ENCODE measurements at regions not wholly inside any gene's neighbourhood (a gene's known extent, or its start where the extent isn't known, plus 50 kb on each side); places are given as distances from the start of the nearest gene placed in this dataset.

DNA sequence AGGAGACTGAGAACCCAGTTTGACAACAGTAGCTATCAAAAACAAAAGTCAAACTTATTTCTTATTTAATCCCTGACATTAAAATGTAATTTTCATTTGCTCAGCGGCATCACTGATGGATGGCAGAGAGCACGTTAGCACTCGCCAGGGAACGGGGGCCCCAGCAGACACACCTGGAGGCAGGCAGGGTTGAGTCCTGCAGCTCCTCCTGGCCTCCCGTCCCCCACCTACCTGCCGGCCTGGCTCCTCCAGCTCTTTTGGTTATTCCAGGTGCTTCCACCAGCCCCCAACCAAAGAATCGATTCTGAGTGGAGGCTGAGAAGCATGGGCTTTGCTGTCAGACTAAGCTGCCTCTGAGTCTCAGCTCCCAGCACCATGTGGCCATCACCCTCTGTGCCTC lies 113.6 kb downstream of the PHETA1 start:
- H3K4me3 ChIP-seq (ENCODE audit: low read depth, low read length) = no peak overlapping the region
- no peaks in the 10 kb centered on the region for H3K36me3 ChIP-seq (replicated peaks)
- TF ChIP-seq, protein P1, sequence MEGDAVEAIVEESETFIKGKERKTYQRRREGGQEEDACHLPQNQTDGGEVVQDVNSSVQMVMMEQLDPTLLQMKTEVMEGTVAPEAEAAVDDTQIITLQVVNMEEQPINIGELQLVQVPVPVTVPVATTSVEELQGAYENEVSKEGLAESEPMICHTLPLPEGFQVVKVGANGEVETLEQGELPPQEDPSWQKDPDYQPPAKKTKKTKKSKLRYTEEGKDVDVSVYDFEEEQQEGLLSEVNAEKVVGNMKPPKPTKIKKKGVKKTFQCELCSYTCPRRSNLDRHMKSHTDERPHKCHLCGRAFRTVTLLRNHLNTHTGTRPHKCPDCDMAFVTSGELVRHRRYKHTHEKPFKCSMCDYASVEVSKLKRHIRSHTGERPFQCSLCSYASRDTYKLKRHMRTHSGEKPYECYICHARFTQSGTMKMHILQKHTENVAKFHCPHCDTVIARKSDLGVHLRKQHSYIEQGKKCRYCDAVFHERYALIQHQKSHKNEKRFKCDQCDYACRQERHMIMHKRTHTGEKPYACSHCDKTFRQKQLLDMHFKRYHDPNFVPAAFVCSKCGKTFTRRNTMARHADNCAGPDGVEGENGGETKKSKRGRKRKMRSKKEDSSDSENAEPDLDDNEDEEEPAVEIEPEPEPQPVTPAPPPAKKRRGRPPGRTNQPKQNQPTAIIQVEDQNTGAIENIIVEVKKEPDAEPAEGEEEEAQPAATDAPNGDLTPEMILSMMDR (IDR thresholded peaks at IDR 0.05; ENCODE audit: low read depth, low read length, missing control alignments) = no peak
- no peak overlapping the region for H3K27ac ChIP-seq
- H3K27me3 ChIP-seq (replicated peaks) = no peaks in the 10 kb centered on the region
- DNase-seq = no peak
- in situ Hi-C loops (cut with HindIII; ENCODE audit: low pct_ligation_motif_present, low sequenced_read_pairs) = no loop called here

DNA sequence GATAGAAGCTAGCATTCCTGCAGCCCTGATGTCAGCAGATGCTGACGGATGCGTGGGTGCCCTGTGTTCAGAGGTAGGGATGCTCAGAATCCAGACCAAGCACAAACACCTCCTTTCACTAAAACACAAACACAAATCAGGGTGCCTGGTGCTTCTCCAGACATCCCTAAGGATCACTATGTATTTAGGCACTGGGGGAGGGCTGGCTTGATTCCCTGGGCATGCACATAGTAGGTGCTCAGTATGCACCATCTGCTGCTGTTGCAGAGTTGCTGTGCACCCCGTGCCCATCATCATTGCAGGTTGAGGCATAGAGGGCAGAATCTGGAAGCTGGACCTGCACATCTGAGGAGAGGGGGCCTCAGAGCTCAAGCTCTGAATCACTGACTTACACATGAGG lies 114.8 kb downstream of the PHETA1 start:
- no peaks in the 10 kb centered on the region for H3K27me3 ChIP-seq (replicated peaks)
- no peaks in the 10 kb centered on the region for H3K36me3 ChIP-seq (replicated peaks)
- no peak for DNase-seq
- TF ChIP-seq, protein P1 (IDR thresholded peaks at IDR 0.05; ENCODE audit: low read depth, low read length, missing control alignments) = no peak
- no peak overlapping the region for H3K4me3 ChIP-seq (ENCODE audit: low read depth, low read length)
- no peak overlapping the region for H3K27ac ChIP-seq
- in situ Hi-C loops (cut with HindIII; ENCODE audit: low pct_ligation_motif_present, low sequenced_read_pairs) = no loop called here

DNA sequence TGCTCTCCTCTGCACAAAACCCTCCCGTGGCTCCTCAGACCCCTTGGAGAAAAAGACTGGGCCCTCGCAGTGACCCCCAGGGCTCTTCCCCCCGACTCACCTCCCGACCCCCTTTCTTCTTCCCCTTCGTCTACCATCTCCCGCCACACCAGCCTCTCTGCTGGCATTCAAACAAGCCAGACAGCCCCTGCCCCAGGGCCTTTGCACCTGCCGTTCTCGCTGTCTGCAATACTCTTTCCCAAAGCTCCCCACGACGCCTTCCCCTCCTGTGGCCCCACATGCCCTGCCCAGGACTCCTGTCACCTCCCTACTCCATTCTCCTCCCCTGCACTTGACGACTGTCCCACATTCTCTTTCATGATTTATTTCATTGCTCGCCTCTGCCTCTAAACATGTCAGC lies 115.7 kb downstream of the PHETA1 start:
- no peaks in the 10 kb centered on the region for H3K36me3 ChIP-seq (replicated peaks)
- TF ChIP-seq, protein P1 (IDR thresholded peaks at IDR 0.05; ENCODE audit: low read depth, low read length, missing control alignments) = no peak
- in situ Hi-C loops (cut with HindIII; ENCODE audit: low pct_ligation_motif_present, low sequenced_read_pairs) = no loop called here

DNA sequence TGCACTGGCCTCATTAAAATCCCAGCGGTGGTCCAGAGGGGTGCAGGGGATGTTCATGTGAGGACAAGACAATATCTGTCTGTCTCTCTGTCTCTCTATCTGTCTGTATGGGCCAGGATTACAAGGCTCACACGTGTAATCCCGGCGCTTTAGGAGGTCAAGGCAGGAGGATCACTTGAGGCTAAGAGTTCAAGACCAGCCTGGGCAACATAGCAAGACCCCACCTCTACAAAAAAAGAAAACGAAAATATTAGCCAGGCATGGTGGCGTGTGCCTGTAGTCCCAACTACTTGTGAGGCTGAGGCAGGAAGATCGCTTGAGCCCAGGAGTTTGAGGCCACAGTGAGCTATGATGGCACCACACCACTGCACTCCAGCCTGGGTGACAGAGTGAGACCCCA lies 117.1 kb downstream of the PHETA1 start:
- in situ Hi-C loops (cut with HindIII; ENCODE audit: low pct_ligation_motif_present, low sequenced_read_pairs) = no loop called here

More for the DNA sequence above, 115.7 kb downstream of the PHETA1 start:
- H3K27ac ChIP-seq = no peak overlapping the region
- H3K27me3 ChIP-seq (replicated peaks) = no peaks in the 10 kb centered on the region
- no peak overlapping the region for H3K4me3 ChIP-seq (ENCODE audit: low read depth, low read length)
- no peak for DNase-seq

DNA sequence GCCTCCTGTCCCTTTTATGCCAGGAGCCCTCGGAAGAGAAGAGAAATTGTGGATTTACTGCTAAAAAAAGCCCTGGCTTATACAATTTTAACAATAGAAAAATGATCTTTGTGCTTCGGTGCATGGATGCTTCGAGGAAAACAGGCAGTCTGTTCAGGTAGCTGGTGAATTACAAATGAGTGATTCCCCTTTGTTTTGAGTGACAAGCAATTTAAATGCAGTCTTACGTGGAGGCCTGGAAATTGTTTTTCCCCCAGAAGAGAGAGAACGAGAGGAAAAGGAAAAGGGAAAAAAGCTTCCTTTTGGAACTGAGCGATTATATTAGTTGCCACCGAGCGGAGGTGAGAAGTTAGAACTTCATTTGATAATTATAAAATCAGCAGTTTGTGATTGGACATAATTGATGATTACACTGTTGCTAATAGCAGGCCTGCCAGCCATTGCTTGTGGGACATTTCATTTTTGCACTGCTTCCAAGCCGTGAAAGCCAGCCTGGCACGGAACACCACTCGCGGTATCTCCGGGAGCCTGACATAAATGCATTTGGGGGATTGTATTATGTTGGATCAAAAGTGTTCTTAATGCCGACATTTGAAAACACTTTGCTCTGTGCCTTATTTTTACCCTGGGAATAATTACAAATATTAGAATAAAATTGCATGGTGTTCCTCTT lies 117.7 kb downstream of the PHETA1 start:
- no peak for DNase-seq
- in situ Hi-C loops (cut with HindIII; ENCODE audit: low pct_ligation_motif_present, low sequenced_read_pairs) = no loop called here
- Histone ChIP-seq H3K36me3 (replicated peaks) (no peaks in the 10 kb centered on the region), H3K4me3 (ENCODE audit: low read depth, low read length) (no peak overlapping the region), H3K27me3 (replicated peaks) (no peaks in the 10 kb centered on the region), H3K27ac (no peak overlapping the region)
- TF ChIP-seq, protein P1 (IDR thresholded peaks at IDR 0.05; ENCODE audit: low read depth, low read length, missing control alignments) = no peak

More for the DNA sequence above, 117.1 kb downstream of the PHETA1 start:
- no peak for DNase-seq
- H3K27ac ChIP-seq = no peak overlapping the region
- no peaks in the 10 kb centered on the region for H3K27me3 ChIP-seq (replicated peaks)
- no peaks in the 10 kb centered on the region for H3K36me3 ChIP-seq (replicated peaks)
- TF ChIP-seq, protein P1 (IDR thresholded peaks at IDR 0.05; ENCODE audit: low read depth, low read length, missing control alignments) = no peak
- no peak overlapping the region for H3K4me3 ChIP-seq (ENCODE audit: low read depth, low read length)

All from brain microvascular endothelial cell (primary cell).